ENCODE measurements at regions not wholly inside any gene's neighbourhood (a gene's known extent, or its start where the extent isn't known, plus 50 kb on each side); places are given as distances from the start of the nearest gene placed in this dataset.

DNA sequence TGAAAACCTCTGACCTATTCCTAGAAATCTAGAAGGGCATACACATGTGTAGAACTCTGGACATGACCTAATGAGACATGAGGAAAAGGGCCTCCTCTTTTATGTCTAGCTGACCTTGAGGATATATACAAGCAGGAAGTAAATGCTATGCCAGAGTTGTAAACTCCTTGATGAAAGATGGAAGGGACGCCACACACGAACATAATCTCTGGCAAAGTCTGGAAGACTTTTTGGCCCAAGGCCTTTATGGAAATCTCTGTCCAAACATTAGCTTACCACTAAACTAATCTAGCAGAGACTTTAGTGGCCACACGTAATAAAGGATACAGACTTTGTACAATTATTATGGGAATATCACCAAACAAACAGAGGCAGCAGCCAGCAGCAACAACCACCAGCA is 138.1 kb upstream of the THSD7A start:
- Histone ChIP-seq H3K27me3 (ENCODE audit: control insufficient read depth in 1 of 2, insufficient read depth in 2 of 2, low read length in 2 of 2) (no peaks in the 10 kb centered on the region), H3K4me3 (ENCODE audit: low read depth in 1 of 2, low read length in 2 of 2) (no peak overlapping the region), H3K36me3 (ENCODE audit: control insufficient read depth in 2 of 2, insufficient read depth in 2 of 2, low read length in 1 of 2) (no peaks in the 10 kb centered on the region), H3K27ac (ENCODE audit: low read depth in 2 of 2, low read length in 1 of 2) (no peak overlapping the region), H3K9me3 (ENCODE audit: control insufficient read depth in 2 of 2, insufficient read depth in 1 of 2, low read depth in 1 of 2, low read length in 1 of 2) (no peaks in the 10 kb centered on the region), H3K4me1 (ENCODE audit: control insufficient read depth in 2 of 2, insufficient read depth in 2 of 2, low read length in 1 of 2) (no peaks in the 10 kb centered on the region)
- 45 to 54% methylated on average over 3 of the region's 3 CpGs for WGBS, 2 donors

DNA sequence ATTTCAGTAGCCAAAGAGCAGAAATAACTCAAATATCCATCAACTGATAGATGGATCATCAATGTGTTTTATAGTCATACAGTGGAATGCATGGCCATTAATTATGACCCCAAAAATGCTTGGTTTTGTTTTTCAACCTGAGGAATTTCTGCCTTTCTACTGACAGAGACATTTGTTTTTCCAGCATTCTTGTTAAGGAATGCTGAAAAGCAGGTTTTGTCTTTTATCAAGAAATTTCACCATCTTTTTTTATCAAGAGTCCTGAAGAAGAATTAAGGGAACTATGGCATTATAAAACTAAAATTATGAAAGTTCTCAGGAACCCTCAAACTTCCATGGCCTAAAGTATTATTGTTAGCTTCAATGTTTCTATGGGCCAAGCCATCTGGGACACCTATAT is 153.4 kb upstream of the THSD7A start:
- H3K9me3 ChIP-seq (ENCODE audit: control insufficient read depth in 2 of 2, insufficient read depth in 1 of 2, low read depth in 1 of 2, low read length in 1 of 2), result no peaks in the 10 kb centered on the region
- no peaks in the 10 kb centered on the region for H3K36me3 ChIP-seq (ENCODE audit: control insufficient read depth in 2 of 2, insufficient read depth in 2 of 2, low read length in 1 of 2)
- no peak overlapping the region for H3K27ac ChIP-seq (ENCODE audit: low read depth in 2 of 2, low read length in 1 of 2)
- H3K4me3 ChIP-seq (ENCODE audit: low read depth in 1 of 2, low read length in 2 of 2), result no peak overlapping the region
- no peaks in the 10 kb centered on the region for H3K4me1 ChIP-seq (ENCODE audit: control insufficient read depth in 2 of 2, insufficient read depth in 2 of 2, low read length in 1 of 2)
- H3K27me3 ChIP-seq (ENCODE audit: control insufficient read depth in 1 of 2, insufficient read depth in 2 of 2, low read length in 2 of 2), result no peaks in the 10 kb centered on the region

DNA sequence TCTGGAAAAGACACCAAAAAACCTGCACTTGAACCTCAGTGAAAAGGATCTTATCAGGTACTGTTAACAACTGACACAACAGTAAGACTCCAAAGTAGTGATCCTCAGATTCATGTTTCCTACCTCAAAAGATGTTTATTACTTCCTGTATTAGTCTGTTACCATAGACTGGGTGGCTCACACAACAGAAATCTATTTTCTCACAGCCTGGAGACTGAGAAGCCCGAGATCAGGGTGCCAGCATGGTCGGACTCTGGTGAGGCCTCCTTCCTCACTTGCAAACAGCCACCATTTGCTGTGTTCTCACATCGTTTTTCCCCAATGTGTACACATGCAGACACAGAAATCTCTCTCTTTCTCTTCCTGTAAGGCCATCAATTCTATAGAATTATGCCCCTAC is 154.0 kb upstream of the THSD7A start:
- Histone ChIP-seq H3K4me1 (ENCODE audit: control insufficient read depth in 2 of 2, insufficient read depth in 2 of 2, low read length in 1 of 2) (no peaks in the 10 kb centered on the region), H3K36me3 (ENCODE audit: control insufficient read depth in 2 of 2, insufficient read depth in 2 of 2, low read length in 1 of 2) (no peaks in the 10 kb centered on the region), H3K4me3 (ENCODE audit: low read depth in 1 of 2, low read length in 2 of 2) (no peak overlapping the region), H3K9me3 (ENCODE audit: control insufficient read depth in 2 of 2, insufficient read depth in 1 of 2, low read depth in 1 of 2, low read length in 1 of 2) (no peaks in the 10 kb centered on the region), H3K27me3 (ENCODE audit: control insufficient read depth in 1 of 2, insufficient read depth in 2 of 2, low read length in 2 of 2) (no peaks in the 10 kb centered on the region), H3K27ac (ENCODE audit: low read depth in 2 of 2, low read length in 1 of 2) (no peak overlapping the region)
- WGBS, 2 donors, result 64 to 82% methylated on average over 3 of the region's 3 CpGs

DNA sequence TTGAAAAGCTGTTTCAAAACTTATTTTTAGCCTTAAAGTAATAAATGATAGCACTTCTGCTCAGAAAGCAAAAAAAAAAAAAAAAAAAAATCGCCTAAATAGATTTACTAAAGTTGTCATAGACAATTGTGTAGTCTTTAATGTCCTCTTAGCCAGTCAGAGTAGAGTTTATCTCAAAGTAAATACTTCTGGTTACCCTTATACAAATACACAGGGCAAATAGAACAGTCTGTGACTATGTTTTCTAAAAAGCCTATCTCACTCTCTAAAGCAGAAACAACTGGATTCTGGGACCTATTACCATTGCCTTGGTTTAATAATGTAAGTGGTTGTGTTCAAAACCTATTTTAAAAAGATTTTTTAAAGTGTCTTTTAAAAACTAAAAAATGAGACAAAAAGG is 156.2 kb upstream of the THSD7A start:
- Histone ChIP-seq H3K9me3 (ENCODE audit: control insufficient read depth in 2 of 2, insufficient read depth in 1 of 2, low read depth in 1 of 2, low read length in 1 of 2) (no peaks in the 10 kb centered on the region), H3K4me3 (ENCODE audit: low read depth in 1 of 2, low read length in 2 of 2) (no peak overlapping the region), H3K27ac (ENCODE audit: low read depth in 2 of 2, low read length in 1 of 2) (no peak overlapping the region), H3K4me1 (ENCODE audit: control insufficient read depth in 2 of 2, insufficient read depth in 2 of 2, low read length in 1 of 2) (no peaks in the 10 kb centered on the region), H3K27me3 (ENCODE audit: control insufficient read depth in 1 of 2, insufficient read depth in 2 of 2, low read length in 2 of 2) (no peaks in the 10 kb centered on the region), H3K36me3 (ENCODE audit: control insufficient read depth in 2 of 2, insufficient read depth in 2 of 2, low read length in 1 of 2) (no peaks in the 10 kb centered on the region)
- 17% methylated on average over 1 of the region's 1 CpG for WGBS, 2 donors

DNA sequence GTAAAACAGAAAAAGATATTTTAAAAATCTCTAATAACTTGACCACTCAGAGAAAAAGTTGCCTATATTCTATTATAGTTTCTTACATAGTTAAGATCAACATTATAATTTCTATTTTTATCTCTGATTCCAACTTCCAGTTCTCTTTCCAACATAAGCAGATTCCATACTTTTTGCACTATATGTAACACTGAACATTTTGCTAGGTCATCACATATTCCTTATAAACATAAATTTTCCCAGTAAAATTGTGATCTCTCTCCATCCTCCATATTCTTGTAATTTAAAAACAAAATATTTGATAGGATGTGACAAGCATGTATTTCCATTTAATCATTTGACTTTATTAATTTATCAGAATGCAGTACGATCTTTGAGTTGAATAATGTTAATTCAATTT is 170.4 kb upstream of the THSD7A start:
- Histone ChIP-seq H3K9me3 (ENCODE audit: control insufficient read depth in 2 of 2, insufficient read depth in 1 of 2, low read depth in 1 of 2, low read length in 1 of 2) (no peaks in the 10 kb centered on the region), H3K36me3 (ENCODE audit: control insufficient read depth in 2 of 2, insufficient read depth in 2 of 2, low read length in 1 of 2) (no peaks in the 10 kb centered on the region), H3K4me1 (ENCODE audit: control insufficient read depth in 2 of 2, insufficient read depth in 2 of 2, low read length in 1 of 2) (no peaks in the 10 kb centered on the region), H3K27me3 (ENCODE audit: control insufficient read depth in 1 of 2, insufficient read depth in 2 of 2, low read length in 2 of 2) (no peaks in the 10 kb centered on the region), H3K4me3 (ENCODE audit: low read depth in 1 of 2, low read length in 2 of 2) (no peak overlapping the region), H3K27ac (ENCODE audit: low read depth in 2 of 2, low read length in 1 of 2) (no peak overlapping the region)
- 95 to 97% methylated on average over 1 of the region's 1 CpG for WGBS, 2 donors

DNA sequence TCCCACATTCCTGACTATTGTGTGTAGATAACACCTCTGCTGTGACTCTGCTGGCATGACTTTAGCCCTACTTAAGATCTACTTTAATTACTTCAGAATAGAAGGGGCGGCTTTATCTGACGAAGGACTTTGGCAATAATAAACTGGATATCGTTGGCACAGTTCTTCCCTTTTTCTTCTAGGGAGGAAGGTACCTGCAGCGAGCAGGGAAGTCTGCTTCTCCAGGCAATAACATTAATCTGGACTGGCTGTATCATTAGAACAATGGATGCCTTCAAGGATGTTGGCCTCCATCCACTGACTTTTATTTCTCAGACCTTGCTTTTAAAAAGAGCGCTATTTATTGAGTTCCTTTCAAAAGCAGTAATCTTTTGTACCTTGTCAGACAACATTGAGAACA is 172.6 kb upstream of the THSD7A start:
- Histone ChIP-seq H3K4me3 (ENCODE audit: low read depth in 1 of 2, low read length in 2 of 2) (no peak overlapping the region), H3K4me1 (ENCODE audit: control insufficient read depth in 2 of 2, insufficient read depth in 2 of 2, low read length in 1 of 2) (no peaks in the 10 kb centered on the region), H3K27ac (ENCODE audit: low read depth in 2 of 2, low read length in 1 of 2) (no peak overlapping the region), H3K27me3 (ENCODE audit: control insufficient read depth in 1 of 2, insufficient read depth in 2 of 2, low read length in 2 of 2) (no peaks in the 10 kb centered on the region), H3K9me3 (ENCODE audit: control insufficient read depth in 2 of 2, insufficient read depth in 1 of 2, low read depth in 1 of 2, low read length in 1 of 2) (no peaks in the 10 kb centered on the region), H3K36me3 (ENCODE audit: control insufficient read depth in 2 of 2, insufficient read depth in 2 of 2, low read length in 1 of 2) (no peaks in the 10 kb centered on the region)
- WGBS, 2 donors, result 63 to 66% methylated on average over 5 of the region's 5 CpGs

DNA sequence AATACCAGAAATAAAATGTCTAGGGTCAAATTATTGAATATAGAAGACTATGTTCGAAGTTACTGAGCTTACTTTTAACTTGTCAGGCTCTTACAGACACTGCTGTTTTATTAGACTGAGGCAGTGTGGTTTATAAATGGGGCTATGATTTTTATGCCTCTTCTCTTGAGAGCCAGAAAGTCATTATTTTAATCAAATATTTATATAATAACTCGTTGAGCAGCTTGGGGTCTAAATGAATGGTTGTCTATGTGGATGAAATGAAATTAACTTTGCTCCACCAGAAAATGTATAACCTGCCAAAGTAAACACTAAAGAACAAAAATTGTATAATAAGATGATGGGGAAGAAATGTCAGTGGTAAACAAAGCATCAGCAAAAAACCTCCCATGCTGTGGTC is 175.6 kb upstream of the THSD7A start:
- Histone ChIP-seq H3K36me3 (ENCODE audit: control insufficient read depth in 2 of 2, insufficient read depth in 2 of 2, low read length in 1 of 2) (no peaks in the 10 kb centered on the region), H3K9me3 (ENCODE audit: control insufficient read depth in 2 of 2, insufficient read depth in 1 of 2, low read depth in 1 of 2, low read length in 1 of 2) (no peaks in the 10 kb centered on the region), H3K4me1 (ENCODE audit: control insufficient read depth in 2 of 2, insufficient read depth in 2 of 2, low read length in 1 of 2) (no peaks in the 10 kb centered on the region), H3K27ac (ENCODE audit: low read depth in 2 of 2, low read length in 1 of 2) (no peak overlapping the region), H3K4me3 (ENCODE audit: low read depth in 1 of 2, low read length in 2 of 2) (no peak overlapping the region), H3K27me3 (ENCODE audit: control insufficient read depth in 1 of 2, insufficient read depth in 2 of 2, low read length in 2 of 2) (no peaks in the 10 kb centered on the region)
- WGBS, 2 donors, result 18 to 27% methylated on average over 2 of the region's 2 CpGs

DNA sequence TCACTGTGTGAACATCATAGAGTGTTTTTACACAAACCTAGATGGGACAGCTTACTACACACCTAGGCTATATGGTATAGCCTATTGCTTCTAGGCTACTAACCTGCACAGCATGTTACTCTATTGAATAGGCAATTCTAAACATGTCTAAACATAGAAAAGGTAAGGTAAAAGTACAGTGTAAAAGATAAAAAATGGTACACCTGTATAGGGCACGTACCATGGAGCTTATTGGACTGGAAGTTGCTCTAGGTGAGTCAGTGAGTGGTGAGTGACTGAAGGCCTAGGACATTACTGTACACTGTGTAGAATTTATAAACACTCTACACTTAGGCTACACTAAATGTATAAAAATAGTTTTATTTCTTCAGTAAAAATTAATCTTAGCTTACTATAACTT is 182.0 kb upstream of the THSD7A start:
- no peaks in the 10 kb centered on the region for H3K27me3 ChIP-seq (ENCODE audit: control insufficient read depth in 1 of 2, insufficient read depth in 2 of 2, low read length in 2 of 2)
- H3K27ac ChIP-seq (ENCODE audit: low read depth in 2 of 2, low read length in 1 of 2), result no peak overlapping the region
- WGBS, 2 donors, result 54 to 58% methylated on average over 1 of the region's 1 CpG
- H3K4me3 ChIP-seq (ENCODE audit: low read depth in 1 of 2, low read length in 2 of 2), result no peak overlapping the region
- no peaks in the 10 kb centered on the region for H3K36me3 ChIP-seq (ENCODE audit: control insufficient read depth in 2 of 2, insufficient read depth in 2 of 2, low read length in 1 of 2)
- no peaks in the 10 kb centered on the region for H3K9me3 ChIP-seq (ENCODE audit: control insufficient read depth in 2 of 2, insufficient read depth in 1 of 2, low read depth in 1 of 2, low read length in 1 of 2)
- no peaks in the 10 kb centered on the region for H3K4me1 ChIP-seq (ENCODE audit: control insufficient read depth in 2 of 2, insufficient read depth in 2 of 2, low read length in 1 of 2)

DNA sequence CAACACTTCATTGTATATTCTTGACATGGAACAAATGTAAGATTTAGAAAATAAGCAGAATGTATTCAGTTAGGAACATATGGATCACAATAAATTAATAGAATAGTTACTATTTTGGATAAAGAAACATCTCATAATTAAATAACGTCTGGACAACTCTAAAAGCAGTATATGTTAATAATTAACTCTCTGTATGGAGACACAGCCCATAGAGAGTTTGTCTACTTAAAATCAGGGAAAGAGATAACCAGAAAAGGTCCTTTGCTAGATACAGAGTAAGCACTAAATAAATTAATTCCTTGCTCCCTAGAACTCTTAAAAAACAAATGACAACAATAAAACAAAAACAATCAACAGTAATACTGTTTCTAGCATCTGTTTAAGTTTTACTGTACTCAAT is 184.4 kb upstream of the THSD7A start:
- H3K36me3 ChIP-seq (ENCODE audit: control insufficient read depth in 2 of 2, insufficient read depth in 2 of 2, low read length in 1 of 2), result no peaks in the 10 kb centered on the region
- no peaks in the 10 kb centered on the region for H3K9me3 ChIP-seq (ENCODE audit: control insufficient read depth in 2 of 2, insufficient read depth in 1 of 2, low read depth in 1 of 2, low read length in 1 of 2)
- H3K4me3 ChIP-seq (ENCODE audit: low read depth in 1 of 2, low read length in 2 of 2), result no peak overlapping the region
- no peaks in the 10 kb centered on the region for H3K4me1 ChIP-seq (ENCODE audit: control insufficient read depth in 2 of 2, insufficient read depth in 2 of 2, low read length in 1 of 2)
- H3K27ac ChIP-seq (ENCODE audit: low read depth in 2 of 2, low read length in 1 of 2), result no peak overlapping the region
- 34 to 43% methylated on average over 1 of the region's 1 CpG for WGBS, 2 donors
- no peaks in the 10 kb centered on the region for H3K27me3 ChIP-seq (ENCODE audit: control insufficient read depth in 1 of 2, insufficient read depth in 2 of 2, low read length in 2 of 2)

DNA sequence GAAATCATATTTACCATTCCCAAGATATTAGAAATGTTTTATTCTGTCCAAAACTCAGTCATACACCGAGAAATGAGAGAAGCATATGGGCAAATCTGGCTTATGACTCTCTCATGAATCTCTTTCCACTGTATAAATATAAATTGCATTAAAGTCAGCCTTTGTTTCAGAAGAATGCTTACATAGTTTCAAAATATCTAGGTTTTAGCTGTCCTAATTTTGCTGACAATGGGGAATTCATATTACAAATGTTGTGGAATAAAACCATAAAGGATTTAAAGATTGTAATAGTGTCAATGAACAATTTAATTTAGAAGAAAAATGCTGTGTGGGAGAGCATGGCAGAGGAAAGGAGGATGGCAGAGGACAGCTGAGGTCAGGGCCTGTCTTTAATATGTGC is 185.0 kb upstream of the THSD7A start:
- H3K27me3 ChIP-seq (ENCODE audit: control insufficient read depth in 1 of 2, insufficient read depth in 2 of 2, low read length in 2 of 2), result no peaks in the 10 kb centered on the region
- no peak overlapping the region for H3K27ac ChIP-seq (ENCODE audit: low read depth in 2 of 2, low read length in 1 of 2)
- no peaks in the 10 kb centered on the region for H3K4me1 ChIP-seq (ENCODE audit: control insufficient read depth in 2 of 2, insufficient read depth in 2 of 2, low read length in 1 of 2)
- 49 to 58% methylated on average over 1 of the region's 1 CpG for WGBS, 2 donors
- H3K4me3 ChIP-seq (ENCODE audit: low read depth in 1 of 2, low read length in 2 of 2), result no peak overlapping the region
- no peaks in the 10 kb centered on the region for H3K9me3 ChIP-seq (ENCODE audit: control insufficient read depth in 2 of 2, insufficient read depth in 1 of 2, low read depth in 1 of 2, low read length in 1 of 2)
- no peaks in the 10 kb centered on the region for H3K36me3 ChIP-seq (ENCODE audit: control insufficient read depth in 2 of 2, insufficient read depth in 2 of 2, low read length in 1 of 2)
